ENCODE measurements at regions not wholly inside any gene's neighbourhood (a gene's known extent, or its start where the extent isn't known, plus 50 kb on each side); places are given as distances from the start of the nearest gene placed in this dataset.

DNA sequence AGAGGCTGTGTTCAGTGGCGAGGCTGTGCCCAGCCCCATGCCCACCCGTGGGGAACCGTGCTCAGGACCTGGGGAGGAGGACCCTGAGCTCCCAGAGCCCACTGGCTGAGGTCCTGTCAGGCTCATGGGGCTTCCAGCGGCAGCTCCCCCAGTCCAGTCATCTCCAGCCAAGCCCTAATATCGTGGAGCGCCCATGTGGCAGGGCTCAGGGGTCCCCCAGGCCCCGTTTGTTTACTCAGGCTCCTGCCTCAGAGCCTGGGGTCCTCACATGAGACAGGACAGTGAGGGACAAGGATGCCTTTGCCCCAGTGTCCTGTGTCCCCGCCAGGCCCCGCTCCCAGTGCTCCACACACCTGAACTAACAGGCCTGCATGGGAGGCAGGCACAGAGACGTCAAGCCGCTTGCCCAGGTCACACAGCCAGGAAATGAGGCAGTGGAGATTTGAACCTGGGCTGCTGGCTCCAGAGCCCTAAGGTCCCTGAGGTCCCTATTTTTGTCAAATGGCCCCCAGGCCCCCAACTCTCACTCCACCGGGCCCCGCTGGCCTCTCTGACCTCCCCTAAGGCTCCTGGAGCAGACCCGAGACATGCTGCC, 100.7 kb upstream of the ACTRT2 start:
- no peak for DNase-seq

DNA sequence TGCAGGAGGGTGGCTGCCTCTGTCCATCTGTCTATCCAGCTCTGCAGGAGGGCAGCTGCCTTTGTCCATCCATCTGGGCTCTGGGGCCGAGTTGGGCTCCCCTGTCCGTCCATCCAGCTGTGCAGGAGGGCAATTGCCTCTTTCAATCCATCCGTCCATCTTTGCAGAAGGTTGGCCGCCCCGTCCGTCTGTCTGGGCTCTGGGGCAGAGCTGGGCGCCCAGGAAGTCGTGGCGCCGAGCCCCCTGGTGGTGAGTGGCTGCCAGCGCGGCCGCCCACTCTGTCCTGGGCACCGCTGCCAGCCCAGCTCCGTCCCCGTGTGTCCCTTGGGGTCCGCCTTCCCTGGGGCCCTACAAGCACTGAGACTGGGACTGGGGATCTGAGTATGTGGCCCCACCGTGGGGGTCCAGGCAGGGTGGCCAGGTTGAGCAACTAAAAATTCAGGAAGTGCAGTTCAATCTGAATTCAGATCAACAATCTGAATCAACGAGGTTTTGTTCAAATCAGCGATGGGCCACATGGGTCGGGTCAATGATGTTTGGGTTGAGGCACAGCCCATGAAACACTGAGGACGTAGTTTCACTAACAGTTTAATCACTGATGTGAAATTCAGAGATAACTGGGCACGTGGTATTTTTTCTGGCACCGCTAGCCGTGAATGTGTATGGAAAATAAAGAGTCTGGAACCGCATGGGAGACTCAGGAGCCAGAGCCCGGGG, 99.1 kb upstream of the ACTRT2 start:
- no peak for DNase-seq

DNA sequence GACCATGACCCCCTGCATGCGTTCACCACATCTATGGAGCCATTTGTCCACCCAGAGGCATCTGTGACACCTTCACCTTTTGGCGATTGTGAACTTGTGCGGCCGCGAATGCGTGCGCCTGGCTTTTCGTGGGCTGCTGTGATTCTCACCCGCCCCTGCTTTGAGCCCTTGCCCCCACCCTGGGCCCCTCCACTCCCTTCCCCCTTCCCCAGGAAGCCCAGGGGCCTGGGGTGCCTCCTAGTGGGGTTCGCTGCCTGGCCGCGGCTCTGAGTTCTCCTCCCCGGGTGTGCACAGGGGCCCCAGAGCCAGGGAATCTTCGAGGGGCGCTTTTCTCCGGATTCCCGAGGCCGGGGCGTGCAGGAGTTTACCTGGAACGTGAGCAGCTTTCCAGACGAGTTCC, 97.9 kb upstream of the ACTRT2 start:
- DNase-seq, result no peak

DNA sequence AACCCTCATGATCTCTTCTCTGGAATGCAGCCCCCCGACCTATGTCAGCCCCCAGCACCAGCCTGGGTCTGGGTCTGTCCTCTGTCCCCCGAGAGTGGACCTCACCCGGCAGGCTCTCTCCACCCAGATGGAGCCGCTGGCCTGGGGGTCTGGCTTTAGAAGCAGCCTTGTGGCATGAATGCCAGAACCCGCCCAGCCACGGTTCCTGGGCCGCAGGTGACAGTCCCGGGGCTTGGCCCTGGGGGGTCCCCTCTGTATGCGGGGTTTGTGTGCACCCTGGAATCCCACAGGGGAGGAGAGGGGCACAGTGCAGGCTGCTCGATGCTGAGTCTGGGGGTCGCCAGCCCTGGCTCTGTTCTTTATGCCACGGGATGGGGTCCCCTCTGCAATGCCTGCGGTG, 96.0 kb upstream of the ACTRT2 start:
- DNase-seq, result no peak

DNA sequence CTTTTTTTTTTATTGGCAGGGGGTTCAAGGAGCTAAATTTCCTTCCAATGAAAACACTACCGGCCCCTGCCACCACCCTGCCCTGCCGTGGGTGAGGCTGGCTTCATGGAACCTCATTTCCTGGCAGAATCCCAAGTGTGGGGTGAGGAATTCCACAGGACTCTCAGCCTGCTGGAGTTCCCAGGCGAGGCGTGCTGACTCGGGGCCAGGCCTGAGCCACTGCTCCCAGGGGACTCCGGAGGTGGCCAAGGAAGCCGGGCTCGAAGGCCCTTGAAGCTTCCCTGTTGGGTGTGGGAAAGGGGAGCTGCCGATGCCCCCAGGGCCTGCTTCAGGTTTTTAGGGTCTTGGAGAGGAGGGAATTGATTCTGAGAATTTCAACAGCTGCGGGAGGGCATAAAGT, 95.3 kb upstream of the ACTRT2 start:
- no peak for DNase-seq

DNA sequence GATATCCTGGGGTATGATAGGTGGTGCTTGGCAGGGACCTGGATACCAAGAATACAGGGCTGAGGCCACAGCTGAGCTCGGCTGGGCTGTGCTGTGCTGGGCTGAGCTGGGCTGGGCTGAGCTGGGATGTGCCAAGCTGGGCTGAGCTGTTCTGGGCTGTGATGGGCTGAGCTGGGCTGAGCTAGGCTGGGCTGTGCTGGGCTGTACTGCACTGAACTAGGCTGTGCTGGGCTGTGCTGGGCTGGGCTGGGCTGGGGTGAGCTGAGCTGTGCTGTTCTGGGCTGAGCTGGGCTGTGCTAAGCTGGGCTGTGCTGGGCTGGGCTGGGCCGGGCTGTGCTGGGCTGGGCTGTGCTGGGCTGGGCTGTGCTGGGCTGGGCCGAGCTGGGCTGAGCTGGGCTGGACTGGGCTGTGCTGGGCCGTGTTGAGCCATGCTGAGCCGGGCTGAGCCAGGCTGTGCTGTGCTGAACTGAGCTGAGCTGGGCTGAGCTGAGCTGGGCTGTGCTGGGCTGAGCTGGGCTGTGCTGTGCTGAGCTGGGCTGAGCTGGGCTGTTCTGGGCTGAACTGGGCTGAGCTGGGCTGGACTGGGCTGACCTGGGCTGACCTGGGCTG, 94.7 kb upstream of the ACTRT2 start:
- DNase-seq, result no peak

DNA sequence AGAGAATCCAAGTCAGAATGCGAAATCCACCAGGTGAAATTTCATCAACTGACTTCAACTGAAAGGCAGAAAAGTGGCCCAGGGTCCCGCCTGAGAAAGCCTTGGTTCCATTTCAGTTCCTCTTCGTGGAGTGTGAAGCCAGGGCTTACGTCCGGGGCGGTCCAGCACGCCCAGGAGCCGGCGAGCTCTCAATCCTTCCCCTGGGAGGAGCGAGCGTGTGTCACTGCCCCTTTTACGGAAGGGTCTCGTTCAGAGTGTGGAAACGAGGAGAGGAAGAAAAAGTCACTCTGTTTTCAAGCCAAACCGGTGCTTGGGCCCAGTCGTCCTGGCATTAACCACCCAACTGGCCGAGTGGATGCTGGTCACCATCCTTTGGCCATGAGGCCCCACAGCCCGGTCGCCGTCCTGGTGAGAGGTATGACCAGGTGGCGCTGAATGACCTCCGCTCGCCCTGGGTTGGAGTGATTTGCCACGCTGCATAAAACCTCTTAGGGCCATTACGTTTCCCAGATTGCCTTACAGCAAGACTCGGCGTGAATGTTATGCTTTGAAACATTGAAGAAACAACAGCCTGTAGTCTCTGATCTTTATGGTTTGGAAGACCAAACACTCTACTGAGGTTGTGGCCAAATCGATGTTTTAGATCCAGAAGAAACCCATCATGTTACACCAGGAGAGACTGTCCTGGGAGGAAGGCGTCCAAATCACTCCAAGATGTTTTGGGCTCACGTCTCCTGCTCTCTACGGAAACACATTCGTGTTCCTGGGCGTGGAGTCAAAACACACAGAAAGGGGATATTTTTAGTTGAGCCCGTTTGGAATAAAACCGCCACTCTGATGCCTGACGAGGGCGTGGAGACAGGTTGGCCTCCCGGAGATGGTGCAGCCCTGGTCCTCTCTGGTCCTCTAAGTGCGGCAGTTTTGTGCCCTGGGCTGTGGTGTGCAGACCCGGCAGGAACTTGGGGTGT, 93.6 kb upstream of the ACTRT2 start:
- DNase-seq, result no peak

DNA sequence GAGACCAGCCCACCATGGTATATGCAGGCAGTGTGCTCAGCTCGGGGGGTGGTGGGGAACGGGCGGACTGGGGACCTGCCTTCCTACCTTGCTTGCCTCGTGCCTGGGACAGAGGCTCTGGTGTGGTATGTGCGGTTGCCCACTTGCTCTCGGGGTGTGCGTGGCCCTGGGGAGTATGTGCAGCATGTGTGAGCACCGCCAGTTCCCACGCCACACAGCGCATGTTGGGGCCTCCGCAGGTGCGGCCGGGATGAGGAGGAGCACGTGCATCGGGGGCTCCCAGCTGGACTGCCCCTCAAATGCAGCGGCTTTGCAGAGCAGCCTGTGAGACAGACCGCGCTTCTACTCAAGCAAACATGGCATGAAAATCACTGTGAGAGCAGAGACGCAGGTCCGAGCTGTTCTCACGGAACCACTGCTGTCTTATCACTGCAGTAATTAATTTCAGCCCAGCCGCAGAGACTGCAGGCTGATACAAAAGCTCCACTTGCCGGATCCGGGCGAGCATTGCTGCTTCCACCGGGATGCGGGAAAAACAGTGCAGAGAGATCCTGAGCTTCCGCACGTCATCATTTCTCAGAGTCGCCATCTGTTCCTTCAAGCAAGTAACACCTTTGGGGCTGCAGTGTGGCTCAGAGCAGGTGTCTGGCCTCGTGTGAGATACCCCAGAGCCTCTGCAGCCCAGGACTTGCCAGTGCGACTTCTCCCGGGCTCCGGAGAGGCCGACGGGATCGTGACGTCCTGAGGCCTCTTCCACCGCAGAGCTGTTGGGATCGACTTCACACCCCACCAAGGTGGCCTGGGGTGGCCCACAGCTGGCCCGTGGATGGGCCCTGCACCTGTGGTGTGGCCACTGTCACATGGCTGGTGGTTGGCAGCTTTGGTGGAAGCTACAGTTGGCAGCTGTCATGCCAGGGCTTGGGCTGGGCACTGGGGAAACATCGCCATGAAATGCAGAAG, 92.6 kb upstream of the ACTRT2 start:
- DNase-seq, result no peak

DNA sequence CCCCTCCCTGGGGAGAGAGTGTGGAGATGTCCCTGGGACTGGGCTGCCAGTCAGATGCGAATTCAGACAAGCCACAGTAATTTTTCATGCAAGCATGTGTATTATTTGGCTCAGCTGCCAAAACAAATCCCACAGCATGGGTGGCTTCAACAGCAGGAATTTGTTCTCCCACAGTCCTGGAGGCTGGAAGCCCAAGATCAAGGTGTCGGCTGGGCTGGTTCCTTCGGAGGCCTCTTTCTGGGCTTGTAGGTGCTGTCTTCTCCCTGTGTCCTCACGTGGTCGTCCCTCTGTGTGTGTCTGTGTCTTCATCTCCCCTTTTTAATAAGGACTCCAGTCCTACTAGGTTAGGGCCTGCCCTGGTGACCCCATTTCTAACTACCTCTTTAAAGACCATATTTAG, 91.9 kb upstream of the ACTRT2 start:
- no peak for DNase-seq

DNA sequence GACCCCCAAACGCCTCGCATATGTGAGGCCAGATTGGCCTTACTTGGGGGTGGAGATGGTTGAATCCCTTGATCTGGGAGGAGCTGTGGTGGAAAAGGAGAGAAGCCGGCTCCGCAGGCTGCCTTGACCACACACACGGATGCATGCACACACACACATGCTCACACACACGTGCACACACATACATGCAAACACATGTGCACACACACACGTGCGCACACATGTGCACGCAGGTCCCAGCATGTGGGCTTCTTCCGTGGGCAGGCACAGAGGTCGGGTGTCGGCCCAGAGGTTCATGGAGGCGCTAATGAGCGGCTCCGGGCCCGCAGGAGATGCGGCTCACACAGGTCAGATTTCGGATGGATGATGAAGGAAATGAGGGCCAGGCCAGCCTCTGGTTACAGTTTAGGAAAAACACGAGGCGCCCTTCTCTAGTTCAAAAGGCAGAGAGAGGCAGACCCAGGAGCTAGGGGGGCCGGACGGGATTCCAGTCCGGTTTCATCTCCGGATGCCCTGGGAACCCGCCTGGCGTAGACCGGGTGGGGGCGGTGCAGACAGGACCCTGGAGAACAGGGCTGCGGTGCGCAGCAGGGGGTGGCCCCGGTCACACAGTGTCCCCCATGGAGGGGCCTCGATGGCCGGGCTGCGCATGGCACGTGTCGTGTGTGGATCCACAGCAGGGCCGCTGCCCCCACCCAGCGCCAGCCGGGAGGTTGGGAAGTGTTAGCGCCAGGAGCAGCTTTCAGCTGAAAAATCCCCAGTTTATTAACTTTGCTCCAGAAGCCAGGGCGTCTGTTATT, 91.1 kb upstream of the ACTRT2 start:
- DNase-seq, result no peak

DNA sequence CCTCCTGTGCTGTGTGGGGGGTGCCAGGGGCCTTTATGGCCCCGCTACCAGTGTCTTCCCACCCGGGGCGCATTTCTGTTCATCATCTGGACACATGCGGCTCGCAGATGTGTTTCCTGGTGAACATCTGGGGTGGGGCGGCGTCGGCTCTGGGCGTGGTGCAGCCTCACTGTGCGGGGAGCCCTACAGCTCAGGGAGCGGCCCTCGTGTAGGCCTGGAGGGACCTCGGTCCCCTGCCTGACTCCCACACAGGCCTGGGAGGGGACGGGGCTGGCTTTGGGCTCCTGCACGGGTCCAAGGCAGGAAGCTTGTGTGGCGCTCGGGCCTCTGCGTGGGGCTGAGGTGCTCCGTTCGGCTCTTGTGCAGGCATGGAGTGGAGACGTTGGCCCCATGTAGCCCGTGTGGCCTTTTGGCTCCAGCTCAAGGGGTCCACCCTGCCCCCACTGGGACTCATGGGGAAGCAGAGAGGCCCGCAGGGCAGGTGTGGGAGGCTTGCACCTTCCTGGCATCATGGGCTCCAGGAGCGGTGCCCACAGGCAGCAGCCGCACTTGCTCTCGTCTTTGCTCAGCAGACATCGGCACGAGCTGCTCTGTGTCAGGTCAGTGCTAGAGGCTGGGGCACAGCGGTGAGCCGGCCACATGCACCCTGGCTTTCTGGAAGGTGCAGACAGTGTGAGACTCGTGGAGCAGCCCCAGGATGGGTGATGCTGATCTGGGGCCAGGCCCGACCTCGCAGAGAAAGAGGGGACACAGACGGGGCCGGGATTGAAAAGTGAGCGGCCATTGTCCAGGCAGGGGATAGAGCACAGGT, 90.1 kb upstream of the ACTRT2 start:
- DNase-seq, result no peak

DNA sequence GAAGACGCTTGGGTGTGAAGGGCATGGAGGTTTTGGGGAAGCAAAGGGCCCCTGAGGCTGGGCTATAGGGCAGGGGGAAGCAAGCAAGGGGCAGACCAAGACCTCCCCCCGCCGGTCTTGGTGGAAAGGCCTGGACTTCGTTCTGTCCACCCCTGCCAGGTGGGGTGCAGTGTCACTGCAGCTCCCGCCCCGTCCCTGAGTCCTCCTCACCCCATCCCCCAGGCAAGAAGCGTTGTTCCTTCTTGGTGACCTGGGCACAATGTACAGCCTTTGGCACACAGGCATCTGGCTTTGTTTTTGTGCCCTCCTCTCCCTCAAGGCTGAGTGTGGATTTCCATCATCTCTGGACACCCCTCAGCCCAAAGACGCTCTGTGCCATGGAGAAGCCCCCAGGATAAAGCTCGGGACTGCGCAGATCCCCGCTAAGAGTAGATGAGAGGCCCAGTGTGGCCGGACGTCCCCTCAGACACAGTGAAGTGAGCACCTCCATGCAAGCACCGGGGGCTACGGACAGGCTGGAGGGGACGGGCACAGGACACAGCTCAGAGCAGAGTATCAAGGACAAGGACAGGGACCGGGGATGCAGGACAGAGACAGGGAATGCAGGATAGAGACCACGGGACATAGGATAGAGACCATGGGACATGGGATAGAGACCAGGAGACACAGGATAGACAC, 89.4 kb upstream of the ACTRT2 start:
- DNase-seq, result no peak

DNA sequence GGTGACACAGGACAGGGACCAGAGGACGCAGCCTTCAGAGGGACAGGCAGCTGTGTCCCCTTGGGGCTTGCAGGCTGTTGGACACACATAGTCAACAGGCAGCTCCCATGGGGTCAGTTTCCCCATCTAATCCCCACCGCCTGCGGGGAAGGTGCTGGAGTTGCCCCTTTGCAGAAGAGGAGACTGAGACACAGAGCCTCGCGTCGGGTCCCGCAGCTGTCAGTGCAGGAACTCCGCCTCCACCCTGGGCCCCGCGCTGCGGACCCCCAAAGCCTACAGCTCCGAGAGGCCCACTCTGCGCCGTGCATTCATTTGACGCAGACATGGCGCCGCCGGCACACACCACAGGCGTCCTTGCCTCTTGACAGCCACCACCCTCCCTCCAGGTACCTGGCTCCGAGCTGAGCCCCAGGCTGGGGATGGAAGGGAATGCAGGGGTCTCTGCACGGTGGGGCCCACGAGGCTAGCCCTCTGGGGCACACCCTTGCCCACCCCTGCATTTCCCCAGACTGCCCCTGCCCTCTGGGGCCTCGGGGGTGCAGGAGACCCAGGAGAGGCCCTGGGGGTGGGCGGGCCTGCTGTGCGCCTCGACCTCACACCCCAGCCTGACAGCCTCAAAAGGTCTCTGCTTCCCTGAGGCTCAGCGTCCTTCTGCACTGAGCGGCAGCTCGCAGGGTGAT, 88.5 kb upstream of the ACTRT2 start:
- no peak for DNase-seq

DNA sequence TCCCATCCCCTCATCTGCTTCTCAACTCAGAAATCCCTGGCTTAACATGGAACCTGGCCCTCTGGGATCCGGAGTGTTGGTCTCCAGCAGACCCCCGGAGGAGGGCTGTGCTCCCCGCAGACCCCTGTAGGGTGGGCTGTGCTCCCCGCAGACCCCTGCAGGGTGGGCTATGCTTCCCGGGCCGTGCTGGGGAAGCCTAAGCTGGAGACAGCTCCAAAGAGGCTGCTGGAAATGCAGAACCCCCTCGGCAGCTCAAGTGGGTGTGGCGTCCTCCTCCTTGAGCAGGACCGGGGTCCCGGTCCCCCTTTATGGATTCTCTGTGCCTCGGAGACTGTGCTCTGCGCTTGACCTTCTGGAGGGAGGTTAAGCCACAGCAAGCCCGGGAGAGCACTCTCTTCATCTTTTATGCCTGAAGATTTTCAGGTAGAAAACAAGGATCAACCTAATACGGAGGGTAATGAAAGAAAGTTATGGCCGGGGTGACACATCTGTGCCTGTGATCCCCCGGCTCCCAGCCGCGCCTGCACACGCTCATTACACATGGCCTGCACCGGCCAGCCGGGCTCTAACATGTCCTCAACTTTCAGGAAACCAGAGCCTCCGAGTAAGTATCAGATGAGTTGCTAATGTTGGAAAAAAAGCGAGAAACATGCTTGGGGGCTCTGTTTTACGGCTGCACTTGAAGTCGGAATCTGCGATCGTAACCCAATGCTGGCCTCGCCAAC, 87.7 kb upstream of the ACTRT2 start:
- DNase-seq, result no peak

DNA sequence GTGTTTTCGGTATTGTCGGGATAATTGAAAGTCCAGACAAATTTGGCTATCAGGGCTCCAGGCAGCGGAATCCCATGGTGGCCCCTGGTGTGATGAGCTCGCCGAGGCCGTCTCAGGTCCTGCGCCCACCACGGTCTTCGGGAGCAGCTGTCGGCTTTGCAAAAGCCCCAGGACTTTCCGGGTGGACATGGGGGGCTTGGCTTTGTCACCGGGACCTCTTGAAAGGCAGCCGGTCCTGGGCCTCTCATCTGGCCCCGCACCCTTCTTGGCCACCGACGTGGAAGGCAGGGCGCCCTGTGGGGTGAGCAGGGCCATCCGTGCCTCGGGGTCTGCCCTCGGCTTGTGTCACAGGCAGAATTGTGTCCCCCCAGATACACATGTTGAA, 87.1 kb upstream of the ACTRT2 start:
- no peak for DNase-seq

DNA sequence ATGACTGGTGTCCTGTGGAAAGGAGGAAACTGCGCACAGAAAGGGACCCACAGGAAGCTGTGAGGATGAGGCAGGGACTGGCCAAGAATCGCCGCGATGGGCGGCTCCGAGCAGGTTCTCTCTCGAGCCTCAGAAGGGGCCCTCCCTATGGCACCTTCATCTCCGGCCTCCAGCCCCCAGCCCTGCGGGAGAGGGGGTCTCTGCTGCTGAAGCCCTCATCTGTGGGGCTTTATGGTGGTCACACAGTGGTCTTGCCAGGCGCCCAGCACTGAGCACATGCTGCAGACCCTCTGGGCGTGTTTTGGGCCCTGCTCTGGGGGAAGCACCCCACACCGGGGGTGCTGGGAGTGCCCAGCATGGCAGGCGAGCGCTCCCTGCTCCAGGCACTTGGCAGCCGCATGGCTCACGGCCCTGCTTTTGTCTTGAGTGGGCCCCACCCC, 86.6 kb upstream of the ACTRT2 start:
- no peak for DNase-seq

DNA sequence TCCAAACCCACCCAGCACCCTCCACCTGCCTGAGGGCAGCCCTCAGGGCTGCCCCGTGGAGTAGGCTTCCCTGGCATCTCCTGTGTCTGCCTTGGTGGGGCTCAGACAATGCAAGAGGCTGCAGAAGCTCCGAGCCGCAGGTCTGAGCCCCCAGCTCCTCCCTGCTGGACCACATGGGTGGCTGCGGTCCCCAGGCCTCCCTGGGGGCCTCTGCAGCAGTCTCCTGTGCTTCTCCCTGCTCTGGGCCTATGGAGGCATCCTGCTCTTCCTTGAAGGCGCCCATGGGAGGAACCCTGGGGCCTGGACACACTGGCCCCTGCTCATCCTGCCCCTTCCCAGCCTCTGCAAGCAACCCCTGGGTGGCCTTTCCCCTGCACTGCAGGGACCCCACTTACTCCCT, 86.1 kb upstream of the ACTRT2 start:
- no peak for DNase-seq

DNA sequence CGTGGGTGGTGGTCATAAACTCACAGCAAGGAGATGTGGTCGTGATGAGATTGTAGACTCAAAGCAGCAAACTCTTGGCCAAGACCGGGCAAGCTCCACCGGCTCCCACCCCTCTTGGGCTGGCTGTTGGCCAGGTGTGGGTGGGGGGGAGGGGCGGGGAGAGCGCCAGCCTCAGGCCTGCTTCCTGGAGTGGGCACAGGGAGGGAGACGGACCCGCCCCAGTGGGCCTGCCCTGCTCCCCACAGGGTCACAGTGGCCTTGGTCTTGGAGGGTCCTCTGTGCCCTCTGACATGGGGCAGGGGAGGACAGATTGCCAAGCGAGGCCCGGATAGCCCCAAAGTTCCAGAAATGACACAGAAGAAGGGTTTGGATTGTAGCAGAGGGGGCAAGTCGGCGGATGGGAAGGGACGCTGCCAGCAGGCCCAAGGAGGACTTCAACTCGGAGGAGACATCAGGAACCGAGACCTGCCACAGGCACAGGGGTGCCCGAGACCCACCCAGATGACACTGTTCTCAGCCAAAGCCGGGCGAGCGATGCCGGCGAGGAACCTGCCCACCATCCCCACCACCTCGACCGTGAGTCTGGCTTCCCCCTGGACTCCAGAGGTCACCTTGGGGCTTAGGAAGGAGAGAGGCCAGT, 85.4 kb upstream of the ACTRT2 start:
- DNase-seq, result no peak

Data from NCI-H1436 treated with DMSO at 0.1 percent for 48 hours (cell line).